H9 (cell line): ENCODE measurements at regions not wholly inside any gene's neighbourhood (a gene's known extent, or its start where the extent isn't known, plus 50 kb on each side); places are given as distances from the start of the nearest gene placed in this dataset.

Source experiments
- DNase-seq: peaks from one replicate; pipeline ENCODE4 v3.0.0-alpha.2; 2017
- H2AFZ ChIP-seq: one replicate; pipeline ENCODE4 v1.6.1; 2013; ENCODE audit warnings: mild to moderate bottlenecking, low read length, control low read depth, moderate library complexity
- H2AK5ac ChIP-seq: 2 replicates; pipeline ENCODE4 v1.6.1; 2013; ENCODE audit warnings: low read length, control low read depth, mixed read lengths; ENCODE audit not compliant: insufficient read length
- H2BK120ac ChIP-seq: one replicate; pipeline ENCODE4 v1.6.1; 2013; ENCODE audit warnings: low read depth, mild to moderate bottlenecking, low read length, control low read depth, inconsistent platforms; ENCODE audit not compliant: poor library complexity, severe bottlenecking
- H2BK12ac ChIP-seq: 2 replicates; pipeline ENCODE4 v1.6.1; 2013; ENCODE audit warnings: low read length, control low read depth, mixed read lengths, low read depth; ENCODE audit not compliant: insufficient read length
- H2BK15ac ChIP-seq: 2 replicates; pipeline ENCODE4 v1.6.1; 2013; ENCODE audit warnings: low read depth, low read length, control low read depth
- H2BK20ac ChIP-seq: one replicate; pipeline ENCODE4 v1.6.1; 2013; ENCODE audit warnings: low read depth, mild to moderate bottlenecking, low read length, control low read depth, inconsistent platforms; ENCODE audit not compliant: poor library complexity, severe bottlenecking
- H2BK5ac ChIP-seq: 2 replicates; pipeline ENCODE4 v1.6.1; 2013; ENCODE audit warnings: low read length, control low read depth, mixed read lengths; ENCODE audit not compliant: insufficient read length
- H3K14ac ChIP-seq: 2 replicates; pipeline ENCODE4 v1.6.1; 2013; ENCODE audit warnings: low read length, control low read depth; ENCODE audit not compliant: insufficient read depth
- H3K18ac ChIP-seq: 2 replicates; pipeline ENCODE4 v1.6.1; 2013; ENCODE audit warnings: low read depth, mild to moderate bottlenecking, mixed read lengths, low read length, control low read depth; ENCODE audit not compliant: insufficient read length
- H3K23ac ChIP-seq: 2 replicates; pipeline ENCODE4 v1.6.1; 2013; ENCODE audit warnings: low read length, control low read depth, mixed read lengths, low read depth; ENCODE audit not compliant: insufficient read length
- H3K23me2 ChIP-seq: 2 replicates; pipeline ENCODE4 v1.6.1; 2013; ENCODE audit warnings: low read depth, mild to moderate bottlenecking, mixed read lengths, low read length, control low read depth; ENCODE audit not compliant: insufficient read length, poor library complexity, severe bottlenecking
- H3K27ac ChIP-seq: 2 replicates; pipeline ENCODE4 v1.5.1; 2013; ENCODE audit warnings: low read length, control low read depth, mixed read lengths, low read depth; ENCODE audit not compliant: insufficient read length
- H3K27me3 ChIP-seq: 2 replicates; pipeline ENCODE4 v1.6.1; 2013; ENCODE audit warnings: low read length, control low read depth, inconsistent platforms; ENCODE audit not compliant: insufficient read depth
- H3K4ac ChIP-seq: 2 replicates; pipeline ENCODE4 v1.6.1; 2013; ENCODE audit warnings: low read depth, mild to moderate bottlenecking, control low read depth, inconsistent platforms, low read length, moderate library complexity
- H3K4me1 ChIP-seq: 2 replicates; pipeline ENCODE4 v1.6.1; 2013; ENCODE audit warnings: low read length, control low read depth, inconsistent platforms; ENCODE audit not compliant: insufficient read depth
- H3K4me2 ChIP-seq: 2 replicates; pipeline ENCODE4 v1.6.1; 2013; ENCODE audit warnings: low read length, control low read depth, mixed read lengths; ENCODE audit not compliant: insufficient read length, insufficient read depth
- H3K56ac ChIP-seq: 2 replicates; pipeline ENCODE4 v1.6.1; 2013; ENCODE audit warnings: low read depth, mild to moderate bottlenecking, mixed read lengths, low read length, control low read depth; ENCODE audit not compliant: insufficient read length
- H3K79me1 ChIP-seq: 2 replicates; pipeline ENCODE4 v1.6.1; 2013; ENCODE audit warnings: low read depth, mild to moderate bottlenecking, moderate library complexity, low read length, control low read depth, inconsistent platforms; ENCODE audit not compliant: insufficient read depth, poor library complexity, severe bottlenecking
- H3K79me2 ChIP-seq: 2 replicates; pipeline ENCODE4 v1.6.1; 2013; ENCODE audit warnings: low read length, control low read depth, inconsistent platforms; ENCODE audit not compliant: insufficient read depth
- H3K9ac ChIP-seq: 2 replicates; pipeline ENCODE4 v1.6.1; 2013; ENCODE audit warnings: low read length, control low read depth, mixed read lengths; ENCODE audit not compliant: insufficient read length; ENCODE audit errors: extremely low read depth
- H3K9me3 ChIP-seq: one replicate; pipeline ENCODE4 v1.6.1; 2013; ENCODE audit warnings: low read depth, low read length, inconsistent platforms; ENCODE audit not compliant: control insufficient read depth
- H3T11ph ChIP-seq: one replicate; pipeline ENCODE4 v1.6.1; 2013; ENCODE audit warnings: mild to moderate bottlenecking, low read length, control low read depth, inconsistent platforms
- H4K20me1 ChIP-seq: one replicate; pipeline ENCODE4 v1.6.1; 2013; ENCODE audit not compliant: control insufficient read depth, insufficient read length, insufficient read depth
- H4K5ac ChIP-seq: 2 replicates; pipeline ENCODE4 v1.6.1; 2013; ENCODE audit warnings: low read depth, mild to moderate bottlenecking, mixed read lengths, low read length, control low read depth; ENCODE audit not compliant: insufficient read length
- H4K8ac ChIP-seq: replicated peaks from 2 replicates; pipeline ENCODE4 v1.6.1; 2013; ENCODE audit warnings: low read length, control low read depth, mixed read lengths, low read depth; ENCODE audit not compliant: insufficient read length
- H4K91ac ChIP-seq: 2 replicates; pipeline ENCODE4 v1.6.1; 2013; ENCODE audit warnings: low read depth, mild to moderate bottlenecking, moderate library complexity, mixed read lengths, low read length, control low read depth; ENCODE audit not compliant: insufficient read length
- H3K27ac Mint-ChIP-seq, 3 experiments: 2 replicates in 2 of 3; 3 replicates in 1 of 3; pipeline ENCODE4 v1.8.0; 2020 to 2021; ENCODE audit warnings: mixed read lengths in 3 of 3, mild to moderate bottlenecking in 1 of 3, moderate library complexity in 1 of 3
- H3K27me3 Mint-ChIP-seq: 2 replicates; pipeline ENCODE4 v1.8.0; 2021; ENCODE audit warnings: low read depth, mild to moderate bottlenecking, moderate library complexity, mixed read lengths
- H3K36me3 Mint-ChIP-seq, 3 experiments: 2 replicates in 2 of 3; 3 replicates in 1 of 3; pipeline ENCODE4 v1.8.0; 2020 to 2021; ENCODE audit warnings: low read depth in 3 of 3, mixed read lengths in 3 of 3; ENCODE audit not compliant: insufficient read depth in 1 of 3
- H3K4me1 Mint-ChIP-seq, 2 experiments: 2 replicates each; pipeline ENCODE4 v1.8.0; 2020; ENCODE audit warnings: mixed read lengths in 2 of 2
- H3K4me3 Mint-ChIP-seq, 2 experiments: 2 replicates in 1 of 2; 3 replicates in 1 of 2; pipeline ENCODE4 v1.8.0; 2020 to 2021; ENCODE audit warnings: mild to moderate bottlenecking in 2 of 2, mixed read lengths in 2 of 2, moderate library complexity in 1 of 2
- H3K9me3 Mint-ChIP-seq, 2 experiments: 2 replicates in 1 of 2; 3 replicates in 1 of 2; pipeline ENCODE4 v1.8.0; 2020; ENCODE audit warnings: mild to moderate bottlenecking in 2 of 2, mixed read lengths in 2 of 2, moderate library complexity in 1 of 2
- CTCF ChIP-seq: fragments of 200-600 bp; sonication (generic); conservative IDR thresholded peaks from 3 replicates; pipeline ENCODE4 v1.8.0; 2021; ENCODE audit warnings: antibody characterized with exemption, mild to moderate bottlenecking
- WGBS: extraction: QIAGEN DNeasy Blood & Tissue Kit; methylation state at CpG from one replicate; pipeline ENCODE4 v1.1.7; 2013; ENCODE audit warnings: missing lambda C conversion rate, low lambda C conversion rate, mixed read lengths; ENCODE audit not compliant: insufficient read length; ENCODE audit errors: extremely low coverage; 5-methylcytosine and 5-hydroxymethylcytosine counted together

GRCh38 chr6:134495890-134496248, 178.0 kb upstream of the SGK1 start:
- TF ChIP-seq CTCF, result no peak
- no CpG with 5 or more reads among the region's 9 CpGs for WGBS
- Mint-ChIP-seq H3K4me3 (no peak overlapping the region), H3K27me3 (no peaks in the 10 kb centered on the region), H3K27ac (no peak overlapping the region; a peak in 1 of 7 replicates), H3K9me3 (no peaks in the 10 kb centered on the region), H3K36me3 (0 out of 7 replicates have a peak, but pooled peaks cover 0 to 7% (median 0%) of the 10 kb centered on the region in 3 experiments), H3K4me1 (peaks cover 7 to 19% of the 10 kb centered on the region in 2 experiments)
- Histone ChIP-seq H4K8ac (no peak overlapping the region), H3K14ac (no peak overlapping the region), H3K79me2 (no peaks in the 10 kb centered on the region), H3K18ac (no peak overlapping the region), H4K5ac (no peak overlapping the region), H3K23me2 (no peaks in the 10 kb centered on the region), H3K27me3 (no peaks in the 10 kb centered on the region), H2BK12ac (no peak overlapping the region), H2BK20ac (no peak overlapping the region), H3K9ac (no peak overlapping the region), H2AFZ (no peak overlapping the region), H3K4ac (no peak overlapping the region), H4K20me1 (no peaks in the 10 kb centered on the region), H2BK5ac (no peak overlapping the region), H2BK120ac (no peak overlapping the region), H2AK5ac (no peak overlapping the region), H4K91ac (no peak overlapping the region), H3K27ac (no peak overlapping the region), H3K56ac (no peak overlapping the region), H3K4me1 (no peaks in the 10 kb centered on the region; the same call in 1 of the 2 replicates), H3K79me1 (no peaks in the 10 kb centered on the region), H3K9me3 (no peaks in the 10 kb centered on the region), H3K4me2 (no peak overlapping the region), H3K23ac (no peak overlapping the region), H2BK15ac (no peak overlapping the region), H3T11ph (no peak overlapping the region)
- DNase-seq, result no peak
